Nephron progenitor cell (in vitro differentiated cells): ENCODE measurements at regions not wholly inside any gene's neighbourhood (a gene's known extent, or its start where the extent isn't known, plus 50 kb on each side); places are given as distances from the start of the nearest gene placed in this dataset.

ENCODE experiments used
- DNase-seq: peaks from one replicate; pipeline ENCODE4 v3.0.0; 2021
- H3K27ac Mint-ChIP-seq: 2 replicates; pipeline ENCODE4 v1.8.0; 2021; ENCODE audit warnings: mild to moderate bottlenecking, moderate library complexity, mixed read lengths
- H3K27me3 Mint-ChIP-seq: 2 replicates; pipeline ENCODE4 v1.8.0; 2021; ENCODE audit warnings: mild to moderate bottlenecking, low read depth, mixed read lengths; ENCODE audit not compliant: poor library complexity
- H3K36me3 Mint-ChIP-seq: 2 replicates; pipeline ENCODE4 v1.8.0; 2021; ENCODE audit warnings: low read depth, mixed read lengths
- H3K4me1 Mint-ChIP-seq: 2 replicates; pipeline ENCODE4 v1.8.0; 2021; ENCODE audit warnings: mixed read lengths
- H3K4me3 Mint-ChIP-seq: 2 replicates; pipeline ENCODE4 v1.8.0; 2021; ENCODE audit warnings: mild to moderate bottlenecking, moderate library complexity, mixed read lengths
- H3K9me3 Mint-ChIP-seq: 2 replicates; pipeline ENCODE4 v1.8.0; 2021; ENCODE audit warnings: mild to moderate bottlenecking, moderate library complexity, mixed read lengths
- TF ChIP-seq, protein P1 (sequence below): fragments of 200-600 bp; sonication (generic); IDR thresholded peaks from 2 replicates; pipeline ENCODE4 v1.5.0; 2021; ENCODE audit warnings: antibody characterized with exemption

DNA sequence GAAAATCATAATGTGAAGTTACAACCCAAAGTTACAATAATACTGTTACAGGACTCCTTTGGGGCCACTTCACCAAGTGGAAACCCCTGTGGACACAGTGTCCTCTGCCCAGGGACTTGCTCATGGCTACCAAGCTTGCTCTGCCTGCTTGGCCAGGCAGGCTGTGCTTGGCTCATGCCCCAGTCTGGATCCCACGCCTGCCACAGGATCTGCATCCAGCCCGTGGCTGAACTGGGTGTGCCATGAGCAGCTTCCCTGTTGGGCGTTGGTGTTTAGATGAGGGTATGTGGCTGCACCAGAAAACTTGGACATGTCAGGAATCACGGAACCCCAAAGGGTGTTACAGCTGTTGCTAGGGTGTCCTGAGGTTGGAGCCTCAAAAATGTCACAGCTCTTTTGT, 820.9 kb downstream of the SLC6A15 start:
- H3K36me3 Mint-ChIP-seq = no peaks in the 10 kb centered on the region
- TF ChIP-seq, protein P1, sequence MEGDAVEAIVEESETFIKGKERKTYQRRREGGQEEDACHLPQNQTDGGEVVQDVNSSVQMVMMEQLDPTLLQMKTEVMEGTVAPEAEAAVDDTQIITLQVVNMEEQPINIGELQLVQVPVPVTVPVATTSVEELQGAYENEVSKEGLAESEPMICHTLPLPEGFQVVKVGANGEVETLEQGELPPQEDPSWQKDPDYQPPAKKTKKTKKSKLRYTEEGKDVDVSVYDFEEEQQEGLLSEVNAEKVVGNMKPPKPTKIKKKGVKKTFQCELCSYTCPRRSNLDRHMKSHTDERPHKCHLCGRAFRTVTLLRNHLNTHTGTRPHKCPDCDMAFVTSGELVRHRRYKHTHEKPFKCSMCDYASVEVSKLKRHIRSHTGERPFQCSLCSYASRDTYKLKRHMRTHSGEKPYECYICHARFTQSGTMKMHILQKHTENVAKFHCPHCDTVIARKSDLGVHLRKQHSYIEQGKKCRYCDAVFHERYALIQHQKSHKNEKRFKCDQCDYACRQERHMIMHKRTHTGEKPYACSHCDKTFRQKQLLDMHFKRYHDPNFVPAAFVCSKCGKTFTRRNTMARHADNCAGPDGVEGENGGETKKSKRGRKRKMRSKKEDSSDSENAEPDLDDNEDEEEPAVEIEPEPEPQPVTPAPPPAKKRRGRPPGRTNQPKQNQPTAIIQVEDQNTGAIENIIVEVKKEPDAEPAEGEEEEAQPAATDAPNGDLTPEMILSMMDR = no peak
- no peak overlapping the region for H3K4me3 Mint-ChIP-seq
- no peak for DNase-seq
- H3K4me1 Mint-ChIP-seq = no peaks in the 10 kb centered on the region
- H3K27ac Mint-ChIP-seq = no peak overlapping the region
- no peaks in the 10 kb centered on the region for H3K9me3 Mint-ChIP-seq
- H3K27me3 Mint-ChIP-seq = no peaks in the 10 kb centered on the region

DNA sequence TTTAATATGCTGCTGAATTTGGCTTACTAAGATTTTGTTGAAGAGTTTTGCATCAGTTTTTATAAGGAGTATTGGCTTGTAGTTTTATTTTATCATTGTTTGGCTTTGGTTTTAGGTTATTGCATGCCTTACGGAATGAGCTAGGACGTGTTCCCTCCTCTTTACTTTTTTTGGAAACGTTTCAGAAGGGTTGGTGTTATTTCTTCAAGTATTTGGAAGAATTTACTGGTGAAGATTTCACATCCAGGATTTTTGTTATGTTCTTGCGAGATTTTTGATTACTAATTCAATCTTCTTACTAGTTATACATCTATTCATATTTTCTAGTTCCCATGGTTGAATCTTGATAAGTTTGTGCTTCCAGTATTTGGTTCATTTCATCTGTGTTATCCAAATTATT, 823.2 kb downstream of the SLC6A15 start:
- no peaks in the 10 kb centered on the region for H3K27me3 Mint-ChIP-seq
- no peaks in the 10 kb centered on the region for H3K36me3 Mint-ChIP-seq
- H3K9me3 Mint-ChIP-seq = no peaks in the 10 kb centered on the region
- no peaks in the 10 kb centered on the region for H3K4me1 Mint-ChIP-seq
- TF ChIP-seq, protein P1 = no peak
- DNase-seq = no peak
- no peak overlapping the region for H3K27ac Mint-ChIP-seq
- H3K4me3 Mint-ChIP-seq = no peak overlapping the region

DNA sequence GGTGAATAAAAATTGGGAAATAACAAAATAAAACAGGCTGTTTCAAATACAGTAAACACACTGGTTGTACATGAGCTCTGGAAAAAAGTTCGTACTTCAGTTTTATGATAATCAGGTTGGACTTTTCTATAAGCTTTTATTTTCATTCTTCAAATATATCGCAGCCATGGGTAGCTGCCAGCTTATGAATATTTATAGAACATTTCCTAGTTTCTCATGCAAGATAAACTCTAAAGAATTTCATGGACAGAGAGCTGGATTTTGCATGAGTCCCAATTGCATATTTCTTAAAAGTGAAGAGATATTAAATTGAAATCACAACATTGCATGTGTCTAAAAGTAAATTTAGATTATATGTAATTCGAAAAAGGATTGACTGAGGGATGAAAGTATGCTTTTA, 827.6 kb downstream of the SLC6A15 start:
- Mint-ChIP-seq H3K4me3 (no peak overlapping the region), H3K9me3 (no peaks in the 10 kb centered on the region), H3K4me1 (no peaks in the 10 kb centered on the region), H3K36me3 (no peaks in the 10 kb centered on the region), H3K27me3 (no peaks in the 10 kb centered on the region), H3K27ac (no peak overlapping the region)
- no peak for DNase-seq
- TF ChIP-seq, protein P1 = no peak

DNA sequence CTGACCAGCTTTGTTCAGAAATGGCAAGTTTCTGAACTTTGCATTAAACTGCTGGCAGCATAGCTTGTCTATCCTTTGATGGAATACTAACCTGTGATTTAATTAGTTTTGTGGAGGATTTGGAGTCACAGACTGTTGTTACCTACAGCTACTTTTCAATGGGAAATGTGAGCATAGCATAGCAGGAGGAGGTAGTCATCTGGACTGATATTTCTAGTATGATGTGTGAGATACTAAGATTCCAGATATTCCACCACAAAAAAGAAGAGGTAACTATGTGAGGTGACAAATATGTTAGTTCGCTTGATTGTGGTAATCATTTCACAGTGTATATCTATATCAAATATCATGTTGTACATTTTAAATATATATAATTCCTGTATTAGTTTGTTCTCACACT, 833.0 kb downstream of the SLC6A15 start:
- Mint-ChIP-seq H3K36me3 (no peaks in the 10 kb centered on the region), H3K9me3 (no peaks in the 10 kb centered on the region), H3K4me3 (no peak overlapping the region), H3K4me1 (no peaks in the 10 kb centered on the region), H3K27me3 (no peaks in the 10 kb centered on the region), H3K27ac (no peak overlapping the region)
- TF ChIP-seq, protein P1 = no peak
- DNase-seq = no peak

DNA sequence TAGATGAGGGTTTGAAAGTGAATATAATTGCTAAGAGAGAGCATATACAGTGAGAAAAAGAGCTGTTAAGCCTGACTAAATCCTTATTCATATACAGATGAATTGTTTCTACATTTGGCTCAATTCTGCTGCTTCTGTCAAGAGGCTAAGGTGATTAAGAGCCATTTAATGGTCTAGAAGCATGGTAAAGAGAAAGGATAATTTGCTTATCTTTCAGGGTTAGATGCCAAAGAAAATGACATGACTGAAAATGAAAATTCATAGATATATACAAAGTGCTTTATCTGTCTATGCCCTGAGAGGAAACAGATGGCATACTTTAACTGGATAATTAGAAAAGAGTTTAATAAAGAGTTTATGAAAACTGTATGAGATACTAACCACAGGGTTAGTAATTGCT, 834.9 kb downstream of the SLC6A15 start:
- no peaks in the 10 kb centered on the region for H3K27me3 Mint-ChIP-seq
- H3K27ac Mint-ChIP-seq = no peak overlapping the region
- DNase-seq = no peak
- H3K9me3 Mint-ChIP-seq = no peaks in the 10 kb centered on the region
- no peak overlapping the region for H3K4me3 Mint-ChIP-seq
- no peaks in the 10 kb centered on the region for H3K36me3 Mint-ChIP-seq
- H3K4me1 Mint-ChIP-seq = no peaks in the 10 kb centered on the region
- TF ChIP-seq, protein P1 = no peak

DNA sequence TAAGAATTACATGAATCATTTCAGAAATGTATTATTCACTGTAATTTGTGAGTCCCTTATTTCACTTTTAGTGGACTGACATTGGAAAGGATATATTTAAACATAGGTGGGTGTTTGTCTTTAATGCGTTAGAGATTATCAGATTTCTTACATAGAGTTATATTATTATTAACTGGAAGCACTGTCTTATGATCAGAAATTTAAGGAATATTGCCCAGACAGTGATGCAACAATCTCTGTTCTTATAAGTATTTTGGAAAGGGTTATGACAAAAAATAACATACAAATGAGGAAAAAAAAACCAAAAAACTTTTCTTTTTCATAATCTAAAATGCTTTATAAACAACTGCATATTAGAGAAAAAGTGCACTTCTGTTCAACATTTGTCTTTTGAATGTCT, 836.6 kb downstream of the SLC6A15 start:
- H3K4me1 Mint-ChIP-seq = no peaks in the 10 kb centered on the region
- no peaks in the 10 kb centered on the region for H3K36me3 Mint-ChIP-seq
- no peaks in the 10 kb centered on the region for H3K9me3 Mint-ChIP-seq
- TF ChIP-seq, protein P1 = no peak
- no peak overlapping the region for H3K4me3 Mint-ChIP-seq
- DNase-seq = no peak
- H3K27ac Mint-ChIP-seq = no peak overlapping the region
- H3K27me3 Mint-ChIP-seq = no peaks in the 10 kb centered on the region
